ENCODE measurements at regions not wholly inside any gene's neighbourhood (a gene's known extent, or its start where the extent isn't known, plus 50 kb on each side); places are given as distances from the start of the nearest gene placed in this dataset.

- TF ChIP-seq CTCF (IDR thresholded peaks at IDR 0.05), result no peak
- TF ChIP-seq POLR2A (IDR thresholded peaks at IDR 0.05), result no peak
Observed at GRCh38 chr1:239311331-239311730, 75.0 kb upstream of the CHRM3 start.

Data from adrenal gland (tissue), 5 donors.